Aorta (tissue), 5 donors: ENCODE measurements at regions not wholly inside any gene's neighbourhood (a gene's known extent, or its start where the extent isn't known, plus 50 kb on each side); places are given as distances from the start of the nearest gene placed in this dataset.

Experiments used
- ATAC-seq: fragments of 200-7000 bp; cut with Tn5 transposase; one replicate; pipeline ENCODE4 v1.9.1; 2022; ENCODE audit warnings: moderate library complexity; ENCODE audit not compliant: low FRiP score
- DNase-seq, 2 donors: peaks; one replicate each; pipeline ENCODE4 v3.0.0-alpha.2; 2020
- H3K27ac ChIP-seq, 2 donors: one replicate each; pipeline ENCODE4 v1.5.1; 2013; ENCODE audit warnings: low read length in 2 of 2, mild to moderate bottlenecking in 2 of 2, moderate library complexity in 2 of 2, control low read depth in 1 of 2, inconsistent platforms in 1 of 2, low read depth in 1 of 2
- H3K27me3 ChIP-seq, 2 donors: one replicate each; pipeline ENCODE4 v1.6.1; 2013; ENCODE audit warnings: control low read depth in 1 of 2, low read length in 1 of 2, mild to moderate bottlenecking in 1 of 2, moderate library complexity in 1 of 2; ENCODE audit not compliant: insufficient read depth in 2 of 2, control insufficient read depth in 1 of 2
- H3K36me3 ChIP-seq, 2 donors: one replicate each; pipeline ENCODE4 v1.6.1; 2013; ENCODE audit warnings: control low read depth in 1 of 2, low read length in 1 of 2, mild to moderate bottlenecking in 1 of 2; ENCODE audit not compliant: insufficient read depth in 2 of 2, control insufficient read depth in 1 of 2
- H3K4me1 ChIP-seq, 2 donors: one replicate each; pipeline ENCODE4 v1.6.1; 2013; ENCODE audit warnings: low read length in 2 of 2, control low read depth in 1 of 2, mild to moderate bottlenecking in 1 of 2, moderate library complexity in 1 of 2; ENCODE audit not compliant: insufficient read depth in 2 of 2, control insufficient read depth in 1 of 2
- H3K4me3 ChIP-seq, 2 donors: one replicate each; pipeline ENCODE4 v1.5.1; 2013; ENCODE audit warnings: low read length in 2 of 2, control low read depth in 1 of 2, mild to moderate bottlenecking in 1 of 2
- H3K9me3 ChIP-seq: one replicate; pipeline ENCODE4 v1.6.1; 2013; ENCODE audit warnings: mild to moderate bottlenecking, low read length; ENCODE audit not compliant: control insufficient read depth
- WGBS, 2 donors: extraction: QIAGEN DNeasy Blood & Tissue Kit; methylation state at CpG; one replicate each; pipeline ENCODE4 v1.1.7; 2013; 5-methylcytosine and 5-hydroxymethylcytosine counted together
- intact Hi-C, 2 donors: fragments of 100-400 bp; cut with DNase I; formaldehyde crosslinking; loops; one replicate each; pipeline versions ENCODE4 v1.14.2 to v1.15.0; 2022
- donor health status: healthy with polysubstance abuse.
- donor health status: Bipolar disorder and iron deficiency.
- donor health status: DM: no; HTN: no; CAD: no.
- donor health status: DM: no; HTN: no; CAD: no.
- donor health status: DM: yes; HTN: yes; CAD: no.

- H3K27ac ChIP-seq = no peak overlapping the region
- WGBS, 2 donors = 44 to 51% methylated on average over 12 of the region's 12 CpGs
Measured at GRCh38 chr6:186340-186965, 105.8 kb upstream of the DUSP22 start.

GRCh38 chr6:187210-187861, 105.0 kb upstream of the DUSP22 start:
- Histone ChIP-seq H3K27ac (no peak overlapping the region), H3K27me3 (no peaks in the 10 kb centered on the region), H3K4me3 (no peak overlapping the region), H3K9me3 (no peaks in the 10 kb centered on the region), H3K36me3 (no peaks in the 10 kb centered on the region), H3K4me1 (no peaks in the 10 kb centered on the region)
- intact Hi-C loops = no loop called here
- ATAC-seq (no peak), DNase-seq (no peak)
- WGBS, 2 donors = 68 to 76% methylated on average over 10 of the region's 10 CpGs

More at GRCh38 chr6:186340-186965, 105.8 kb upstream of the DUSP22 start:
- Histone ChIP-seq H3K4me3 (no peak overlapping the region), H3K27me3 (no peaks in the 10 kb centered on the region), H3K4me1 (no peaks in the 10 kb centered on the region), H3K36me3 (no peaks in the 10 kb centered on the region), H3K9me3 (no peaks in the 10 kb centered on the region)
- intact Hi-C loops = no loop called here
- ATAC-seq (no peak), DNase-seq (no peak)

- Histone ChIP-seq H3K4me3 (no peak overlapping the region), H3K4me1 (no peaks in the 10 kb centered on the region), H3K27me3 (no peaks in the 10 kb centered on the region), H3K9me3 (no peaks in the 10 kb centered on the region), H3K27ac (no peak overlapping the region), H3K36me3 (no peaks in the 10 kb centered on the region)
- intact Hi-C loops = no loop called here
- DNase-seq (peak; percentile 88 to 89), ATAC-seq (peak; percentile 83)
- WGBS, 2 donors = 24 to 31% methylated on average over 13 of the region's 13 CpGs
Measured at GRCh38 chr6:188821-189655, 103.2 kb upstream of the DUSP22 start.

- 80 to 82% methylated on average over 8 of the region's 8 CpGs for WGBS, 2 donors
- ATAC-seq = no peak
- H3K4me1 ChIP-seq = no peaks in the 10 kb centered on the region
- DNase-seq = no peak
- no peaks in the 10 kb centered on the region for H3K9me3 ChIP-seq
- no peak overlapping the region for H3K27ac ChIP-seq
- intact Hi-C loops = no loop called here
- no peaks in the 10 kb centered on the region for H3K27me3 ChIP-seq
- H3K36me3 ChIP-seq = no peaks in the 10 kb centered on the region
- H3K4me3 ChIP-seq = no peak overlapping the region
Measured at GRCh38 chr6:189676-190075, 102.6 kb upstream of the DUSP22 start.

GRCh38 chr6:190596-191395, 101.5 kb upstream of the DUSP22 start:
- Histone ChIP-seq H3K4me1 (no peaks in the 10 kb centered on the region), H3K27me3 (no peaks in the 10 kb centered on the region), H3K27ac (no peak overlapping the region), H3K9me3 (no peaks in the 10 kb centered on the region), H3K36me3 (no peaks in the 10 kb centered on the region), H3K4me3 (no peak overlapping the region)
- no peak for ATAC-seq
- WGBS, 2 donors = 85 to 89% methylated on average over 11 of the region's 11 CpGs
- no peak for DNase-seq
- intact Hi-C loops = no loop called here

GRCh38 chr6:191487-192312, 100.6 kb upstream of the DUSP22 start:
- H3K36me3 ChIP-seq = no peaks in the 10 kb centered on the region
- no peak overlapping the region for H3K4me3 ChIP-seq
- ATAC-seq (no peak), DNase-seq (no peak)
- H3K27ac ChIP-seq = no peak overlapping the region
- H3K27me3 ChIP-seq = no peaks in the 10 kb centered on the region
- no peaks in the 10 kb centered on the region for H3K4me1 ChIP-seq
- intact Hi-C loops = no loop called here
- 86 to 88% methylated on average over 11 of the region's 11 CpGs for WGBS, 2 donors
- no peaks in the 10 kb centered on the region for H3K9me3 ChIP-seq

GRCh38 chr6:192313-192664, 100.0 kb upstream of the DUSP22 start:
- H3K9me3 ChIP-seq = no peaks in the 10 kb centered on the region
- no peak overlapping the region for H3K4me3 ChIP-seq
- no peaks in the 10 kb centered on the region for H3K36me3 ChIP-seq
- WGBS, 2 donors = 85 to 87% methylated on average over 9 of the region's 9 CpGs
- H3K27ac ChIP-seq = no peak overlapping the region
- DNase-seq = no peak
- H3K27me3 ChIP-seq = no peaks in the 10 kb centered on the region
- intact Hi-C loops = no loop called here
- ATAC-seq = no peak
- no peaks in the 10 kb centered on the region for H3K4me1 ChIP-seq

GRCh38 chr6:193180-193579, 99.1 kb upstream of the DUSP22 start:
- WGBS, 2 donors = 90 to 92% methylated on average over 7 of the region's 7 CpGs
- DNase-seq = no peak
- intact Hi-C loops = no loop called here
- no peaks in the 10 kb centered on the region for H3K27me3 ChIP-seq
- H3K27ac ChIP-seq = no peak overlapping the region
- no peak for ATAC-seq
- H3K9me3 ChIP-seq = no peaks in the 10 kb centered on the region
- H3K4me3 ChIP-seq = no peak overlapping the region
- H3K36me3 ChIP-seq = no peaks in the 10 kb centered on the region
- H3K4me1 ChIP-seq = no peaks in the 10 kb centered on the region
